ENCODE measurements at regions not wholly inside any gene's neighbourhood (a gene's known extent, or its start where the extent isn't known, plus 50 kb on each side); places are given as distances from the start of the nearest gene placed in this dataset.

- H3K4me1 ChIP-seq = no peaks in the 10 kb centered on the region
- no peak for DNase-seq (ENCODE audit: low spot score in 2 of 2)
- H3K36me3 ChIP-seq (replicated peaks) = no peaks in the 10 kb centered on the region
- H3K27me3 ChIP-seq (ENCODE audit: low read depth) = no peaks in the 10 kb centered on the region
- H3K4me3 ChIP-seq = no peak overlapping the region
- in situ Hi-C loops (cut with MboI; ENCODE audit: low sequenced_read_pairs) = no loop called here
- no peaks in the 10 kb centered on the region for H3K9me3 ChIP-seq
These were observed 101.4 kb downstream of the TEX35 start for GRCh38 chr1:178614286-178614685.

- no peak for DNase-seq (ENCODE audit: low spot score in 2 of 2)
- no peaks in the 10 kb centered on the region for H3K27me3 ChIP-seq (ENCODE audit: low read depth)
- no peak overlapping the region for H3K4me3 ChIP-seq
- no peaks in the 10 kb centered on the region for H3K36me3 ChIP-seq (replicated peaks)
- no peaks in the 10 kb centered on the region for H3K9me3 ChIP-seq
- in situ Hi-C loops (cut with MboI; ENCODE audit: low sequenced_read_pairs) = no loop called here
- no peaks in the 10 kb centered on the region for H3K4me1 ChIP-seq
These were observed 105.8 kb upstream of the RALGPS2 start for GRCh38 chr1:178619042-178619927.

GRCh38 chr1:178620584-178621475, 104.2 kb upstream of the RALGPS2 start:
- H3K9me3 ChIP-seq = no peaks in the 10 kb centered on the region
- DNase-seq (ENCODE audit: low spot score in 2 of 2) = no peak
- no peaks in the 10 kb centered on the region for H3K27me3 ChIP-seq (ENCODE audit: low read depth)
- H3K4me1 ChIP-seq = no peaks in the 10 kb centered on the region
- H3K36me3 ChIP-seq (replicated peaks) = no peaks in the 10 kb centered on the region
- in situ Hi-C loops (cut with MboI; ENCODE audit: low sequenced_read_pairs) = no loop called here
- H3K4me3 ChIP-seq = no peak overlapping the region

GRCh38 chr1:178621822-178622221, 103.2 kb upstream of the RALGPS2 start:
- Histone ChIP-seq H3K9me3 (no peaks in the 10 kb centered on the region), H3K4me3 (no peak overlapping the region), H3K36me3 (replicated peaks) (no peaks in the 10 kb centered on the region), H3K4me1 (no peaks in the 10 kb centered on the region), H3K27me3 (ENCODE audit: low read depth) (no peaks in the 10 kb centered on the region)
- no peak for DNase-seq (ENCODE audit: low spot score in 2 of 2)
- in situ Hi-C loops (cut with MboI; ENCODE audit: low sequenced_read_pairs) = no loop called here

- DNase-seq (ENCODE audit: low spot score in 2 of 2) = no peak
- H3K4me3 ChIP-seq = no peak overlapping the region
- H3K27me3 ChIP-seq (ENCODE audit: low read depth) = no peaks in the 10 kb centered on the region
- no peaks in the 10 kb centered on the region for H3K36me3 ChIP-seq (replicated peaks)
- in situ Hi-C loops (cut with MboI; ENCODE audit: low sequenced_read_pairs) = no loop called here
- H3K9me3 ChIP-seq = no peaks in the 10 kb centered on the region
- H3K4me1 ChIP-seq = no peaks in the 10 kb centered on the region
These were observed 99.3 kb upstream of the RALGPS2 start for GRCh38 chr1:178625695-178626094.

GRCh38 chr1:178627037-178627436, 98.0 kb upstream of the RALGPS2 start:
- no peaks in the 10 kb centered on the region for H3K27me3 ChIP-seq (ENCODE audit: low read depth)
- H3K36me3 ChIP-seq (replicated peaks) = no peaks in the 10 kb centered on the region
- H3K9me3 ChIP-seq = no peaks in the 10 kb centered on the region
- DNase-seq (ENCODE audit: low spot score in 2 of 2) = no peak
- H3K4me1 ChIP-seq = no peaks in the 10 kb centered on the region; the same call in 1 of the 2 replicates
- in situ Hi-C loops (cut with MboI; ENCODE audit: low sequenced_read_pairs) = no loop called here
- H3K4me3 ChIP-seq = no peak overlapping the region

GRCh38 chr1:178628637-178629251, 96.3 kb upstream of the RALGPS2 start:
- in situ Hi-C loops (cut with MboI; ENCODE audit: low sequenced_read_pairs) = no loop called here
- Histone ChIP-seq H3K9me3 (no peaks in the 10 kb centered on the region), H3K36me3 (replicated peaks) (no peaks in the 10 kb centered on the region), H3K27me3 (ENCODE audit: low read depth) (no peaks in the 10 kb centered on the region), H3K4me1 (peaks cover 3% of the 10 kb centered on the region; the same call in 1 of the 2 replicates), H3K4me3 (no peak overlapping the region)
- DNase-seq (ENCODE audit: low spot score in 2 of 2) = no peak

- in situ Hi-C loops (cut with MboI; ENCODE audit: low sequenced_read_pairs) = no loop called here
- no peak for DNase-seq (ENCODE audit: low spot score in 2 of 2)
- Histone ChIP-seq H3K36me3 (replicated peaks) (no peaks in the 10 kb centered on the region), H3K4me3 (no peak overlapping the region), H3K27me3 (ENCODE audit: low read depth) (no peaks in the 10 kb centered on the region), H3K9me3 (no peaks in the 10 kb centered on the region), H3K4me1 (peaks cover 3% of the 10 kb centered on the region; the same call in 1 of the 2 replicates)
These were observed 95.5 kb upstream of the RALGPS2 start for GRCh38 chr1:178629252-178630154.

- no peak for DNase-seq (ENCODE audit: low spot score in 2 of 2)
- Histone ChIP-seq H3K4me3 (no peak overlapping the region), H3K9me3 (no peaks in the 10 kb centered on the region), H3K27me3 (ENCODE audit: low read depth) (no peaks in the 10 kb centered on the region), H3K4me1 (peaks cover 3% of the 10 kb centered on the region; the same call in 1 of the 2 replicates), H3K36me3 (replicated peaks) (no peaks in the 10 kb centered on the region)
- in situ Hi-C loops (cut with MboI; ENCODE audit: low sequenced_read_pairs) = no loop called here
These were observed 94.6 kb upstream of the RALGPS2 start for GRCh38 chr1:178630417-178630816.

- Histone ChIP-seq H3K4me3 (no peak overlapping the region), H3K9me3 (no peaks in the 10 kb centered on the region), H3K36me3 (replicated peaks) (no peaks in the 10 kb centered on the region), H3K27me3 (ENCODE audit: low read depth) (no peaks in the 10 kb centered on the region), H3K4me1 (peaks cover 3% of the 10 kb centered on the region; the same call in 1 of the 2 replicates)
- in situ Hi-C loops (cut with MboI; ENCODE audit: low sequenced_read_pairs) = no loop called here
- no peak for DNase-seq (ENCODE audit: low spot score in 2 of 2)
These were observed 92.4 kb upstream of the RALGPS2 start for GRCh38 chr1:178632653-178633052.

GRCh38 chr1:178633056-178633455, 92.0 kb upstream of the RALGPS2 start:
- in situ Hi-C loops (cut with MboI; ENCODE audit: low sequenced_read_pairs) = no loop called here
- Histone ChIP-seq H3K27me3 (ENCODE audit: low read depth) (no peaks in the 10 kb centered on the region), H3K4me3 (no peak overlapping the region), H3K9me3 (no peaks in the 10 kb centered on the region), H3K36me3 (replicated peaks) (no peaks in the 10 kb centered on the region), H3K4me1 (peaks cover 3% of the 10 kb centered on the region; the same call in 1 of the 2 replicates)
- DNase-seq (ENCODE audit: low spot score in 2 of 2) = no peak

- Histone ChIP-seq H3K27me3 (ENCODE audit: low read depth) (no peaks in the 10 kb centered on the region), H3K36me3 (replicated peaks) (no peaks in the 10 kb centered on the region), H3K4me1 (peaks cover 3% of the 10 kb centered on the region; the same call in 1 of the 2 replicates), H3K9me3 (no peaks in the 10 kb centered on the region), H3K4me3 (no peak overlapping the region)
- in situ Hi-C loops (cut with MboI; ENCODE audit: low sequenced_read_pairs) = no loop called here
- DNase-seq (ENCODE audit: low spot score in 2 of 2) = no peak
These were observed 90.6 kb upstream of the RALGPS2 start for GRCh38 chr1:178634445-178634844.

GRCh38 chr1:178637841-178638240, 87.2 kb upstream of the RALGPS2 start:
- H3K4me3 ChIP-seq = no peak overlapping the region
- no peaks in the 10 kb centered on the region for H3K4me1 ChIP-seq
- in situ Hi-C loops (cut with MboI; ENCODE audit: low sequenced_read_pairs) = no loop called here
- no peak for DNase-seq (ENCODE audit: low spot score in 2 of 2)
- no peaks in the 10 kb centered on the region for H3K9me3 ChIP-seq
- H3K27me3 ChIP-seq (ENCODE audit: low read depth) = no peaks in the 10 kb centered on the region
- no peaks in the 10 kb centered on the region for H3K36me3 ChIP-seq (replicated peaks)

Data from HAP-1 (cell line).